Epithelial cell of esophagus (primary cell): ENCODE measurements at regions not wholly inside any gene's neighbourhood (a gene's known extent, or its start where the extent isn't known, plus 50 kb on each side); places are given as distances from the start of the nearest gene placed in this dataset.
"Not testable (repeated sequence)": the region's sequence is repeated elsewhere in the genome, so short reads cannot be mapped to it uniquely, and the experiment has no call there.

Experiments used
- DNase-seq: peaks from one replicate; pipeline ENCODE4 v3.0.0; 2010; ENCODE audit warnings: low read depth
- H3K4me3 ChIP-seq: 2 replicates; pipeline ENCODE4 v1.5.1; 2011; ENCODE audit warnings: mild to moderate bottlenecking, low read length, control low read depth

DNA sequence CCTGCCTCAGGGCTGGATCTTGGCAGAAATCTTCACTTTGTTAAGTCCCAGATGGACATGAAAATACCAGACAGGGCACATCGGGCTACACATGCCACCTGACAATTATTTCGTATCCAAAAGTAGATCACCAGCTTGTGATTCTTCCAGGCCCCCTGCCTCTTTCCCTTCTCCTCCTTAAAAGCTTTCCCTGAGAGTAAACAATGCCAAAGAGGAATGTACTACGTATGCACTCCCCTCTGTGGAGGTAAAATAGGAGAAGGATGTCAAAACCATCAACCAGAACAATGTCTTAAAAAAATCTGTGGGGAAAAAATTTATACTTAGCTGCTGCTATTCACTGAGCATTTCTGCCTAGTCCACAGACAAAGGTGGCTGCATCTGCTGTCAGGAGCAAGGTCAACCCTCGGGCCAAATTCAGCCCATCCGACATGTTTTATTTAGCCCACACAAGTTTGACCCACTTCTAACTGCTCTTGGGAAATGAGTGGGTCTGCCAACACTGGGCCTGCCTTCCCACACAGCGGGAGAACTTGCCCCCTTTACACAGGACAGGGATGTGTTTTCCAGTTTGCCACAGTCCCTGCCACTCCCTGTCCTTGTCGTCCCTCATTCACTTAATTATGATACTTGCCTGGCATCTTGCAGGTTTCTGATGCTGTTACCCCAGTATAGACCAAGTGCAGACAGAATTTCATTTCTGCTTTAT is 74.7 kb upstream of the NBPF26 start:
- not testable (repeated sequence) for DNase-seq, H3K4me3 ChIP-seq

DNA sequence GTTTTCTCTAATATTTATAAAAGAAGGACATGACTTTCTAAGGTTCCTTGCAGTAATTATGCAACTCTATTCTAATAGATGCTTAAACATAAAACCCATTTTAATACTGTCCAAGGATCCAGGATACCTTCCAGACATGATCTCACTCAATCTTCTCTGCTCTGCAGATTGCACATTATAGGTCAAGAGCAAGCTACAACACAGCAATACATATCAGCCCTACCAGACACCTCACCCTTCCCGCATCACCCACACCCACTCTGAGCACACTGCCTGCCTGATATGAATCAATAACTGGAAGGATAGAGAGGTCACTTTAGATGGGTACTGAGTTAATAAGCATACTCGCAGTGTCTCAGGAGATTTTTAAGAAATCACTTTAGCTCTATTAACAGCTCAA is 74.0 kb upstream of the NBPF26 start:
- not testable (repeated sequence) for DNase-seq

DNA sequence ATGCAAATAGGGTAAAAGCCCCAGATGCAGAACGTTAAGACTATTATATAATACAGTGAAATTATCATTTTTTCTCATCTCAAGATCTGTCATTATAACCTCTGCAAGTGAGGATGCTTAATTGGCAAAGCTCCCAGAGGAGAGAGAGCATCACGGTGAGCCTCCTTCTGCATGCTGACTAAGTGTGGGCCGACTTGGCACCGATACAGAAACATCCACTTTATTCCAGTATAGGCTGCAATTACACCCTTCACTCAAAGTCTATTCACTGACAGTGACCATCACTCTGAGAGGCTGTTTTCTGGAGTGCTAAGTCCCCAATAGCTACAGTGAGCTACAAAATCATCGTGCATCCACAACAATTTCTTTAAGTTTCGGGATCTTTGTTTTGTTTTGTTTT is 69.6 kb upstream of the NBPF26 start:
- DNase-seq, H3K4me3 ChIP-seq: not testable (repeated sequence)

More for the DNA sequence above, 74.0 kb upstream of the NBPF26 start:
- H3K4me3 ChIP-seq = not testable (repeated sequence)

DNA sequence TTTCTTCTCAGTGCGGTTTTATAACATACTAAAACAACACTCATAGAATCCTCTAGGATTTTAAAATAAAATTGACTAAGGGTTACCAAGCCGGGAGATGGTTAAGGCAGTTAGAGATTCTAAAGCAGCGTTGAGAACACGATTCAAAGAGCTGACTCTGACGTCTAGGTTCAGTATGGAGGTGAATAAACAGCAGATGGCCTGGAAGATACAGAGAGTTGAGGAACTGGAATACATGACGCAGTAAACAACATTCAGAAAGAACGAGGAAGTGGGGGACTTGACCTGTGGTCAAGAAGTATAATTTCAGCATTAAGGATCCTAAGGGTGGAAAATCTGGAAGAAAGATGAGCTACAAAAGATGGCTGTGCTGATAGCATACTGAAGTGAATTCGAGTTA is 68.4 kb upstream of the NBPF26 start:
- DNase-seq = not testable (repeated sequence)

DNA sequence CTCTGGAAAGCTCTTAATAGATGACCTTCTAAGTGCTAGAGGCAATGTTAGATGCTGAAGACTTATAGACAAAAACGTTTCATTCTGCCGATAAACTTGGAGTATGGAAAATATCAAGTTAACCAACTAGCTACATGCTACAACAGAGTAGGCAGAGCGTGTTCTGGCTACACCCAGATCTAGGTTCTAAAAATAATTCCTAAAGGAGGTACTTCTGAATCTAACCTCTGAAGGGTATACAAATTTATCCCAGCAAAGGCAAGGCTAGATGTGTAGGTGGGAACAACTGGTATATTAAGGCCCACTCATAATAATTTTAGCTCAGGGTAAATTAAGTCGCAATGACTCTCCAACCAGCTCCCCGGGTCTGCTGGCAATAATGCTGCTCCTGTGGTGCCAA is 67.6 kb upstream of the NBPF26 start:
- H3K4me3 ChIP-seq, DNase-seq: not testable (repeated sequence)

More for the DNA sequence above, 68.4 kb upstream of the NBPF26 start:
- not testable (repeated sequence) for H3K4me3 ChIP-seq

DNA sequence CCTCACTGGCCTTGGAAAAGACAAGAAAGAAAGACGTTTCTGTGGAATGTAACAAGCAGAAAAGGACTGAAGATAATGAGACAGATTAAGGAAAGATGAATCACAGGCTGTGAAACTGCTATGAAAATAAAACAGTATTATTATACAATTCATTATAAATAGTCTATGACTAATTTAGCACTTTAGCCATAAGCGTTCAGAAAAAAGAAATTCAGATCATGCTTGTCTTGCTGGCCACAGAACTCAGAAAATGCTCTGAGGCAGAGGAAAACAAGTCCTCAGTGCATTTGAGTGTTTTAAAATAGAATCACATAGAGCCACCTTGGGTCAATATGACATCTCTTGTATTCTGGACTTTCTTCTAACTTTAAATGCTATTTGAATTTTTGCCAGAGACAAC is 65.9 kb upstream of the NBPF26 start:
- not testable (repeated sequence) for H3K4me3 ChIP-seq, DNase-seq

DNA sequence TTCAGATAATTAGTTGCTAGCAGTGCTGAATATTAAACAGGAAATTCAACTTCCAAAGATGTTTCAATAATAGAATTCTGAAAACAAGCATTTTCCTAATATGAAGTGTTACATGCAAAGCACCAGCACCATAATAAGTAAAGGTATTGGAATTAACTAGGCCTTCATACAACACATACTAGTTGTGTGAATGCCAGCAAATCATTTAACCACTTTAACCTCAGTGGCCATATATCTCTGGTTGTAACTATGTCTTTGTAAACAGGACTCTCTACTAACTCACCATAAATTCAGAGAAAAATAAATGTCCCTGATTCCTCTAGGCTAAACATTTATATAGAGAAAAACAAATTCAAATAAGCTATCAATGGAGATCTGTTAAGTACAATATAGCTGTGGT is 65.1 kb upstream of the NBPF26 start:
- not testable (repeated sequence) for DNase-seq, H3K4me3 ChIP-seq

DNA sequence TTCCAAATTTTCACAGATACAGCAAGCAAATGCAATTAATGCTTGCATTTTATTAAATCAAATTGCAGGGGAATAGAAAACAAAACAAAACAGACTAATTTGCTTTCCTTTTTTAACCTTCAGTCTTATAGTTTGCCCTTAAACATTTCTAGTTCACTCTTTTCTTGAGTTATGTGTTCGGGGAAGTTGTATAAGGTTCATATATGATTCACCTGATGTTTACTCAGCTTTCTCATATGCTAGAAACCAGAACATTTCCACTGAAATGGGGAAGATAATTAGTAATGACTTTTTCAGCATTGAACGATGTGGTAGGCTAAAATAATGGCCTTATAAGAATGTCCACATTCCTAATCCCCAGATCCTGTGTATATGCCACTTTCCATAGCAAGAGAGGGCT is 64.6 kb upstream of the NBPF26 start:
- not testable (repeated sequence) for H3K4me3 ChIP-seq, DNase-seq

DNA sequence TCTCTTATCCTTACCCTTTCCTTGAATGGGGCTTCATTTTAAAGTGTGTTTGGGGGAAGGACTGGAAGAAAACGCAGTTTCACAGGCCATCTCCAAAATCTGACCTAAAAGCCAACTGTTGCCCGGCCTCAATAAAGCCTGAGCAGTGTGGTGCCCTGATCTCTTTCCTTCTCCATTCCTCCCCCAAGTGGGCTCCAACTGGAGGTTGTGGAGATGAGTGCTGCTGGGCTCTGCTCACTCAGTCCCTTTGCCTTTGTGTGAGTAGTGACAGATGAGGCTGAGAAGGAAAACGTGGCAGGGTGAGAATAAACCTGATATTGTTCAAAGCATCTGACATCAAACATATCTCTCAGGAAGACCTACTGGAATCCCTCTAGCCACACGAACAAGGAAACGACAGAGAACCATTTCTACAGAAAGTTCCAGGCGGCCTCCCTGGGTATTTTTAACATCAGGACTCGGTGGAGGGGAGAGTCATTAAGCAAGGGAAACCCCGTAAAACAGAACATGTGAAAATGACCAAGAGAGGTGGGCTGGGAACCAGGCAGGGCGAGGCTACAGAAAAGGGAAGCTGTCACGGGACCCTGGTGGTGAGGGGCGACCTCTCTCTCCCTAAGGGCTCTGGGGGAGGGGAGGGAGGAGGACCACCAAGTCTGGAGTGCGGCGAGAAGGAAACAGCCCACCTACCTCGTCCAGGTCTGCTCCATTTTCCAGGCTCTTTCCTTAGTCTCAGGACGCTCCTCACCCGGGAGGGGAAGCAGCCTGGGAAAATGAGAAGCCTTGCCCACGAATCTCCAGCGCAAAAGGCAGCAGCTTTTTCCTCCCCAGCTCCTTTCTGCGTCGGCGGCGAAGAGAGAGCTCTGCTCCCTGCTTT is 59.1 kb upstream of the NBPF26 start:
- not testable (repeated sequence) for H3K4me3 ChIP-seq, DNase-seq

DNA sequence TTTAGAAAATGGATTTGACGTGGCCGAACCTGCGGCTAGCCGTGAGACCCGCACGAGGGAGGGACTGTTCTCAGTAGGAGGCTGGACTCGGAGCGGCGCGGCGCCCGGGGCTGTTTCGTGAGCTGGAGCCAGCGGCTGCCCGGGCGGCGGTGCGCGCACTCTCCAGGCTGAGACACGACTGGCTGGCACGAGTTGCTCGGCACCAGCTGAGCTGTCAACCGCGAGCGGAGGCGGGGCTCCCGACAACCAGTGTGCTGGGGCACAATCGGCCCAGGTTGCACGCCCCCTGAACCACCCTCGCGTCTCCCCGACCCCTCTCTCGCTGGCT is 58.5 kb upstream of the NBPF26 start:
- not testable (repeated sequence) for H3K4me3 ChIP-seq, DNase-seq

DNA sequence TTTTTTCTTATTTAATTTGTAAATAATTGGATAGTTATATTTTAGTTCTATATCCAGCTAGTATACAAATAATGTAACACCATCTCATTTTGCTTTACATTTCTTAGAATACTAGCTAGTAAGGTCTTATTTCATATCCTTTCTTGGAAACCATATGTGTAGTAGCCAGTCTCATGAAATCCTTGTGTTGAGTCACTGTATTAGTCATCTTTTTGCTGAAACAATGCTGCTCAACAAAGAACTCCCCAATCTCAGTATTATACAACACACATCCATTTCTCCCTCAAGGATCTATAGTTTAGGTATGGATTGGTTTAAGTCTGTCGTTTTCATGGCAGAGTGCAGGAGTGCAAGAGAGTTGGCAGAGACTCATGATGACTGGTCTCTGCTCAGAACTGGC is 55.6 kb upstream of the NBPF26 start:
- H3K4me3 ChIP-seq, DNase-seq: not testable (repeated sequence)
